Thyroid gland (tissue), 4 donors: ENCODE measurements at regions not wholly inside any gene's neighbourhood (a gene's known extent, or its start where the extent isn't known, plus 50 kb on each side); places are given as distances from the start of the nearest gene placed in this dataset.

Experiments used
- POLR2A ChIP-seq, 2 donors: fragments of 450-650 bp; IDR thresholded peaks; one replicate each; pipeline ENCODE4 v1.6.1; 2017; ENCODE audit warnings: antibody characterized with exemption in 2 of 2, mild to moderate bottlenecking in 2 of 2, moderate library complexity in 1 of 2
- TF ChIP-seq, protein P1 (sequence below), 6 experiments: fragments of 200-600 bp in 3 of 6; fragments of 450-650 bp in 3 of 6; sonication (generic) in 3 of 6; IDR thresholded peaks; one replicate each; pipeline ENCODE4 v1.5.1; 2016 to 2019; ENCODE audit warnings: antibody characterized with exemption in 6 of 6, mild to moderate bottlenecking in 2 of 6, inconsistent platforms in 1 of 6, moderate library complexity in 1 of 6

DNA sequence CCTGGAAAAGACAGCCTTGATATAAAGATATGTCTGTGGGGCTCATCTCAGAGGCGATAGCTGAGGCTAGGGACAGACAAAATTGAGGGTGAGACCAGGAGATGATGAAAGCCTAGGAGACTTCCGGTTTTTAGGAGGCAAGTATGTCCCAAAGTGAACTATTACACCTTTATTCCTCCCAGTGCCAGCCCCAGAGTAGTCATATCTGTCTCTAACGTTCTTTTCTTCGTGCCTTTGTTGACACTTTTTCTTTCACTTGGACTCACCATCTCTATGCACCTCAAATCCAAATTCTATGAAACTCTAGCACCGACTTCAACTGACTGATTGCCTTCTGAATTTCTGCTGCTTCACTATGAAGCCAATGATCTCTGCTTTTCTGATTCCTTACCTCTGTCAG is 93.8 kb upstream of the RASGRP1 start:
- TF ChIP-seq, protein P1, sequence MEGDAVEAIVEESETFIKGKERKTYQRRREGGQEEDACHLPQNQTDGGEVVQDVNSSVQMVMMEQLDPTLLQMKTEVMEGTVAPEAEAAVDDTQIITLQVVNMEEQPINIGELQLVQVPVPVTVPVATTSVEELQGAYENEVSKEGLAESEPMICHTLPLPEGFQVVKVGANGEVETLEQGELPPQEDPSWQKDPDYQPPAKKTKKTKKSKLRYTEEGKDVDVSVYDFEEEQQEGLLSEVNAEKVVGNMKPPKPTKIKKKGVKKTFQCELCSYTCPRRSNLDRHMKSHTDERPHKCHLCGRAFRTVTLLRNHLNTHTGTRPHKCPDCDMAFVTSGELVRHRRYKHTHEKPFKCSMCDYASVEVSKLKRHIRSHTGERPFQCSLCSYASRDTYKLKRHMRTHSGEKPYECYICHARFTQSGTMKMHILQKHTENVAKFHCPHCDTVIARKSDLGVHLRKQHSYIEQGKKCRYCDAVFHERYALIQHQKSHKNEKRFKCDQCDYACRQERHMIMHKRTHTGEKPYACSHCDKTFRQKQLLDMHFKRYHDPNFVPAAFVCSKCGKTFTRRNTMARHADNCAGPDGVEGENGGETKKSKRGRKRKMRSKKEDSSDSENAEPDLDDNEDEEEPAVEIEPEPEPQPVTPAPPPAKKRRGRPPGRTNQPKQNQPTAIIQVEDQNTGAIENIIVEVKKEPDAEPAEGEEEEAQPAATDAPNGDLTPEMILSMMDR (IDR thresholded peaks at IDR 0.05) = no peak
- no peak for TF ChIP-seq POLR2A (IDR thresholded peaks at IDR 0.05)
